Mucosa of descending colon (tissue), 3 donors: ENCODE measurements at regions not wholly inside any gene's neighbourhood (a gene's known extent, or its start where the extent isn't known, plus 50 kb on each side); places are given as distances from the start of the nearest gene placed in this dataset.
"Not testable (repeated sequence)": the region's sequence is repeated elsewhere in the genome, so short reads cannot be mapped to it uniquely, and the experiment has no call there.

Experiments
- ATAC-seq: fragments of 200-7000 bp; cut with Tn5 transposase; one replicate; pipeline ENCODE4 v1.9.1; 2020; ENCODE audit warnings: mild to moderate bottlenecking, moderate library complexity
- DNase-seq, 3 donors: peaks; one replicate each; pipeline ENCODE4 v3.0.0-alpha.2; 2020
- H3K36me3 ChIP-seq: fragments of 200-600 bp; one replicate; pipeline ENCODE4 v1.8.0; 2021; ENCODE audit warnings: low read depth, mild to moderate bottlenecking
- H3K4me1 ChIP-seq: fragments of 200-600 bp; one replicate; pipeline ENCODE4 v1.8.0; 2021; ENCODE audit warnings: low read depth, mild to moderate bottlenecking
- H3K4me3 ChIP-seq: fragments of 200-600 bp; one replicate; pipeline ENCODE4 v1.8.0; 2021; ENCODE audit warnings: mild to moderate bottlenecking
- H3K9me3 ChIP-seq: fragments of 200-600 bp; one replicate; pipeline ENCODE4 v1.8.0; 2021; ENCODE audit warnings: mild to moderate bottlenecking
- intact Hi-C, 2 donors: fragments of 100-400 bp; cut with DNase I in 1 of 2; cut with micrococcal nuclease in 1 of 2; formaldehyde crosslinking; loops; one replicate each; pipeline versions ENCODE4 v1.11.0 to v1.11.1; 2022; cut with DNase I, micrococcal nuclease
- donor health status: DM: no; HTN: no; CAD: no; lungs with moderate emphysema.
- donor health status: DM: no; HTN: no; CAD: no.
- donor health status: DM: no; HTN: yes; CAD: no.

- intact Hi-C loops, ATAC-seq, DNase-seq, H3K4me3 ChIP-seq, H3K36me3 ChIP-seq, H3K9me3 ChIP-seq, H3K4me1 ChIP-seq: not testable (repeated sequence)
These were observed 162.0 kb downstream of the ATP6V0E2 start for GRCh38 chr7:150035769-150036168.

GRCh38 chr7:150039061-150039460 lies 165.3 kb downstream of the ATP6V0E2 start:
- H3K36me3 ChIP-seq, H3K4me3 ChIP-seq, H3K9me3 ChIP-seq, ATAC-seq, intact Hi-C loops, H3K4me1 ChIP-seq: not testable (repeated sequence)
- peak in 1 of 3 donors; percentile 28 for DNase-seq

- DNase-seq, ATAC-seq, H3K4me3 ChIP-seq, H3K36me3 ChIP-seq, intact Hi-C loops, H3K4me1 ChIP-seq, H3K9me3 ChIP-seq: not testable (repeated sequence)
These were observed 168.5 kb downstream of the ATP6V0E2 start for GRCh38 chr7:150042281-150042680.

- H3K4me3 ChIP-seq, intact Hi-C loops, H3K36me3 ChIP-seq, H3K9me3 ChIP-seq: not testable (repeated sequence)
- ATAC-seq = peak; percentile 22
- H3K4me1 ChIP-seq = peaks cover 10% of the 10 kb centered on the region
- peak in 1 of 3 donors; percentile 50 for DNase-seq
These were observed 171.0 kb downstream of the ATP6V0E2 start for GRCh38 chr7:150044771-150045170.

- intact Hi-C loops, DNase-seq, H3K9me3 ChIP-seq, ATAC-seq, H3K36me3 ChIP-seq, H3K4me3 ChIP-seq: not testable (repeated sequence)
- H3K4me1 ChIP-seq = peaks cover 10% of the 10 kb centered on the region
These were observed 171.8 kb downstream of the ATP6V0E2 start for GRCh38 chr7:150045596-150045995.

- ATAC-seq, H3K9me3 ChIP-seq, H3K4me3 ChIP-seq, DNase-seq, H3K36me3 ChIP-seq, intact Hi-C loops: not testable (repeated sequence)
- H3K4me1 ChIP-seq = peaks cover 10% of the 10 kb centered on the region
These were observed 172.8 kb downstream of the ATP6V0E2 start for GRCh38 chr7:150046290-150047194.

- ATAC-seq, H3K4me3 ChIP-seq, H3K36me3 ChIP-seq, intact Hi-C loops, DNase-seq, H3K9me3 ChIP-seq: not testable (repeated sequence)
- H3K4me1 ChIP-seq = peaks cover 10% of the 10 kb centered on the region
These were observed 173.6 kb downstream of the ATP6V0E2 start for GRCh38 chr7:150047329-150047728.

GRCh38 chr7:150047772-150048171 lies 174.0 kb downstream of the ATP6V0E2 start:
- ATAC-seq, intact Hi-C loops, H3K4me3 ChIP-seq, H3K36me3 ChIP-seq, H3K9me3 ChIP-seq, DNase-seq: not testable (repeated sequence)
- H3K4me1 ChIP-seq = peaks cover 10% of the 10 kb centered on the region

GRCh38 chr7:150048244-150049011 lies 174.7 kb downstream of the ATP6V0E2 start:
- H3K9me3 ChIP-seq, H3K36me3 ChIP-seq, H3K4me3 ChIP-seq, DNase-seq, intact Hi-C loops: not testable (repeated sequence)
- ATAC-seq = peak; percentile 31
- peaks cover 10% of the 10 kb centered on the region for H3K4me1 ChIP-seq

- peak; percentile 91 for ATAC-seq
- peak in 2 of 3 donors; percentile 37 to 60 for DNase-seq
- intact Hi-C loops, H3K9me3 ChIP-seq, H3K4me3 ChIP-seq, H3K36me3 ChIP-seq: not testable (repeated sequence)
- H3K4me1 ChIP-seq = peaks cover 10% of the 10 kb centered on the region
These were observed 175.4 kb downstream of the ATP6V0E2 start for GRCh38 chr7:150049012-150049655.

GRCh38 chr7:150053396-150053795 lies 179.6 kb downstream of the ATP6V0E2 start:
- H3K4me1 ChIP-seq, DNase-seq, ATAC-seq, H3K9me3 ChIP-seq, H3K4me3 ChIP-seq, H3K36me3 ChIP-seq, intact Hi-C loops: not testable (repeated sequence)

GRCh38 chr7:150054242-150054641 lies 180.5 kb downstream of the ATP6V0E2 start:
- DNase-seq, H3K9me3 ChIP-seq, H3K36me3 ChIP-seq, ATAC-seq, H3K4me1 ChIP-seq, H3K4me3 ChIP-seq, intact Hi-C loops: not testable (repeated sequence)
